Bronchial epithelial cell (primary cell): ENCODE measurements at regions not wholly inside any gene's neighbourhood (a gene's known extent, or its start where the extent isn't known, plus 50 kb on each side); places are given as distances from the start of the nearest gene placed in this dataset.

Experiments
- DNase-seq: peaks from one replicate; pipeline ENCODE4 v3.0.0-alpha.2; 2010; ENCODE audit warnings: low read depth
- FAIRE-seq: peaks from 2 replicates; lab custom pipeline; 2011; peaks lifted over from hg19 to GRCh38; lab: Jason Lieb, UNC
- H3K27me3 ChIP-seq: 2 replicates; pipeline ENCODE4 v1.5.1; 2011; ENCODE audit warnings: low read length; ENCODE audit not compliant: control insufficient read depth, insufficient read depth
- H3K36me3 ChIP-seq: 2 replicates; pipeline ENCODE4 v1.5.1; 2011; ENCODE audit warnings: low read length; ENCODE audit not compliant: control insufficient read depth, insufficient read depth
- H3K4me3 ChIP-seq: 2 replicates; pipeline ENCODE4 v1.5.1; 2011; ENCODE audit warnings: mild to moderate bottlenecking, low read depth, low read length, control low read depth
- CTCF ChIP-seq: IDR thresholded peaks from 2 replicates; pipeline ENCODE4 v1.5.1; 2011; ENCODE audit warnings: mild to moderate bottlenecking, moderate library complexity, low read length, control low read depth, inconsistent platforms; ENCODE audit not compliant: insufficient read depth, severe bottlenecking

- H3K27me3 ChIP-seq = no peaks in the 10 kb centered on the region
- H3K4me3 ChIP-seq = no peak overlapping the region
- no peaks in the 10 kb centered on the region for H3K36me3 ChIP-seq
- no peak for FAIRE-seq
- no peak for DNase-seq
- TF ChIP-seq CTCF = no peak
Measured at GRCh38 chr2:220842901-220843665, 729.0 kb downstream of the EPHA4 start.

GRCh38 chr2:220845766-220846273, 726.3 kb downstream of the EPHA4 start:
- Histone ChIP-seq H3K27me3 (no peaks in the 10 kb centered on the region), H3K36me3 (no peaks in the 10 kb centered on the region), H3K4me3 (no peak overlapping the region)
- TF ChIP-seq CTCF = no peak
- FAIRE-seq = no peak
- no peak for DNase-seq

- TF ChIP-seq CTCF = no peak
- H3K4me3 ChIP-seq = no peak overlapping the region
- DNase-seq = no peak
- no peaks in the 10 kb centered on the region for H3K36me3 ChIP-seq
- no peak for FAIRE-seq
- H3K27me3 ChIP-seq = no peaks in the 10 kb centered on the region
Measured at GRCh38 chr2:220847006-220847405, 725.1 kb downstream of the EPHA4 start.

GRCh38 chr2:220847589-220847988, 724.5 kb downstream of the EPHA4 start:
- no peak for TF ChIP-seq CTCF
- Histone ChIP-seq H3K4me3 (no peak overlapping the region), H3K36me3 (no peaks in the 10 kb centered on the region), H3K27me3 (no peaks in the 10 kb centered on the region)
- DNase-seq = peak; percentile 96
- peak; percentile 91 for FAIRE-seq

- FAIRE-seq = no peak
- no peaks in the 10 kb centered on the region for H3K27me3 ChIP-seq
- no peak for TF ChIP-seq CTCF
- no peaks in the 10 kb centered on the region for H3K36me3 ChIP-seq
- no peak for DNase-seq
- no peak overlapping the region for H3K4me3 ChIP-seq
Measured at GRCh38 chr2:220849433-220849832, 722.7 kb downstream of the EPHA4 start.
